ENCODE measurements at regions not wholly inside any gene's neighbourhood (a gene's known extent, or its start where the extent isn't known, plus 50 kb on each side); places are given as distances from the start of the nearest gene placed in this dataset.

DNA sequence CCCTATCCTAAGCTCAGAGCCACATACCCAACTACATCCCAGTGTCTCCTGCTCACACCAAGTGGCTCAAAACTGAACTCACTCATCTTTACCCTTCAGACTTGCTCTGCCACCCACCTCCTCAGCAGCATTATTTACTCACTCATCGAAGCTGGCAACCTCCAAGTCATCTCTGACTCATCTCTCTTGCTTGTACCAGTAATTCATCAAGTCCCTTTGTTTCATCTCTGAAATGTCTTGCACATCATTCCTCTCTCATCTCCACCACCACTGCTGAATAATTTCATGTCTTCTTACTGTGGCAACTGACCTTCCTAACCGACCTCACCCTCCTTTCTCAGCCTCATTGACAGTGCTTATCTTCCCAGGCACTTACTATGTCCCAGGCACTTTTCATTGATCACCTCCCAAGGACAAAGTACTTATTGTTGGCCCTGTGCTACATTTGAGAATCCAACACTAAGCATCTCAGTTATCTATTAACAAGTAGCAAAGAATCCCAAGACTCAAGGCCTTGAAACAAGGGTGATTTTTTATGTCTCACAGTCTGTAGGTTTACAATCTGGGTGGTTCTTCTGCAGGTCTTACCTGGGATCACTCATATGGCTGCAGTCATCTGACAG lies 82.0 kb downstream of the MRPL46 start:
- ATAC-seq, result no peak

GRCh38 chr15:88383354-88383753 lies 83.8 kb downstream of the MRPL46 start:
- ATAC-seq, result no peak
- DNase-seq (ENCODE audit: low spot score), result no peak
- intact Hi-C loops (cut with DNase I), result no loop called here

More for the DNA sequence above, 82.0 kb downstream of the MRPL46 start:
- intact Hi-C loops (cut with DNase I), result no loop called here
- no peak for DNase-seq (ENCODE audit: low spot score)

- intact Hi-C loops (cut with DNase I), result no loop called here
- no peak for DNase-seq (ENCODE audit: low spot score)
- peak; percentile 51 for ATAC-seq
These were observed 84.7 kb downstream of the MRPL46 start for GRCh38 chr15:88382482-88382983.

- intact Hi-C loops (cut with DNase I), result no loop called here
- ATAC-seq, result no peak
- no peak for DNase-seq (ENCODE audit: low spot score)
These were observed 89.0 kb downstream of the MRPL46 start for GRCh38 chr15:88378188-88378637.

GRCh38 chr15:88377509-88377908 lies 89.7 kb downstream of the MRPL46 start:
- no peak for ATAC-seq
- intact Hi-C loops (cut with DNase I), result no loop called here
- DNase-seq (ENCODE audit: low spot score), result no peak

- ATAC-seq (no peak), DNase-seq (ENCODE audit: low spot score) (no peak)
These were observed 90.5 kb downstream of the MRPL46 start for GRCh38 chr15:88376574-88377174.

DNA sequence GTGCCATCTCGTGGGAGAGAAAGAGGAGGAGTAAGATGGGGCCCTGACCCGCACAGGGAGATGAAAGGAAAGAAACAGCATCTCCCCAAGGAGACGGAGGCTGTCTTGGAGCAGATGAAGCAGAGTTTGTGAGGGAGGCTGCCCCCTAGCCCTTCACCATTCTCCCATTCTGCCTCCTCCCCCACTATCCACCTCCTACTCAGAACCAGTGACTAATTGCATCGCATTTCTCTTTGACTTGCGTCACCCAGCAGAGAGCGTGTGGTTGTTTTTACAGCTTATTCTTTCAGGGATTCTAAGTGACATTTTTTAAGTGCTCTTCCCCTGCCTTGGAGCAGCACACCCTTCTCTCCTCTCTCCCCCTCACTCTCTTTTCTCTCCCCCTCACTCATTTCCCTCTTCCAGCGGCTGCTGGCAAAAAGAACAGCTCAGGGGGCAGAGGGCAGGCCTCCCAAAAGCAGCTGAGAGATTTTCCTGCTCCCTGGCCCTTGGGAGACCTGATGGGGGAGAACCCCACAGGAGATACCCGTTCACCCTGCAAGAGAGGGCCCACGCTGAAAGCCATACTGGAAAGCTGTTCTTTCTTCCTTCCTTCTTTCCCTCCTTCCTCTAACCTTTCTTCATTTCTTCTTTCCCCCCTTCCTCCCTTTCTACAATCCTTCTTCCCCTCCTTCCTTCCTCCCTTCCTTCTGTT lies 91.8 kb downstream of the MRPL46 start:
- ATAC-seq (no peak), DNase-seq (ENCODE audit: low spot score) (no peak)
- intact Hi-C loops (cut with DNase I), result no loop called here

More at GRCh38 chr15:88376574-88377174, 90.5 kb downstream of the MRPL46 start:
- intact Hi-C loops (cut with DNase I), result no loop called here

DNA sequence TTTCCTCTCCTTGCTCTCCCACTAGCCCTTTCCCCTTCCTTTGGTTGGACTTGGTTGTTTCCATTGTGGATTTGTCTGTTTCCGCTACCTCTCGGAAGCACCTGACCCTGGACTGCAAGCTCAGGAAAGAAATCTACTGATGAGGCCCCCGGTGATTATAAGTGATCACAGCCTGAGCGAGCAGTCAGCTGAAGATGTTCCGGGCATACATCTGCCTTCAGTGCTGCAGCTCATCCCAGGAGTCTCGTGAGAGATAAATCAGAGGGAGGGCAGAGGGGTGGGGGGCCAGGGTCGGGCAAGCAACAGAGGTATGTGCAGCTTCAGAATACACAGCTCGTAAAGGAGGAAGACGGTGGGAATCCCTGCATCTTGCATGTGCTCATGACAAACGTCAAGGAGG lies 102.1 kb downstream of the MRPL46 start:
- ATAC-seq (no peak), DNase-seq (ENCODE audit: low spot score) (no peak)
- intact Hi-C loops (cut with DNase I), result no loop called here

DNA sequence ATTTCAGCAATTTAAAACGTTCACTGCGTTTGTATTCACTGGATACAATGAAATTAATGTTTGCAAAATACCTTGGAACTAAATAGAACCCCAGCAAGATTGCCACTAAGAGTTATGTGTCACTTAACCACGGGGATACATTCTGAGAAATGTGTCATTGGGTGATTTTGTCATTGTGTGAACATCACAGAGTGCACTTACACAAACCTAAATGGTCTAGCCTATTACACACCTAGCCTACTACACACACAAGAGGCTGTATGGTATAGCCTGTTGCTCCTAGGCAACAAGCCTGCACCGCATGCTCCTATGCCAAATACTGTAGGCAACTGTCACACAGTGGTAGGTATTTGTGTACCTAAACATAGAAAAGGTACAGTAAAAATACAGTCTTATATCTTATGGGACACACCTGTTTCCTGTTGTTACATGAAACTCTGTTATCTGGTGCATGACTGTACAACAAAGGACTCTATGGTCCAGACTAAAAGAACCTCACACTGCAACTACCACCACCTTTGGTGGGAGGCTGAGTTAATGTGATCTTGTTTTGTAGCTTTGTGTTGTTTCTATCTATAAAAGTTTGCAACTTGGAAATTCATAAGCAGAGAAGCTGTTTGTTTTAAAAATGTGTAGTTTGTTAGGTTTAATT lies 92.2 kb upstream of the NTRK3 start:
- ATAC-seq (no peak), DNase-seq (ENCODE audit: low spot score) (no peak)
- intact Hi-C loops (cut with DNase I), result no loop called here

DNA sequence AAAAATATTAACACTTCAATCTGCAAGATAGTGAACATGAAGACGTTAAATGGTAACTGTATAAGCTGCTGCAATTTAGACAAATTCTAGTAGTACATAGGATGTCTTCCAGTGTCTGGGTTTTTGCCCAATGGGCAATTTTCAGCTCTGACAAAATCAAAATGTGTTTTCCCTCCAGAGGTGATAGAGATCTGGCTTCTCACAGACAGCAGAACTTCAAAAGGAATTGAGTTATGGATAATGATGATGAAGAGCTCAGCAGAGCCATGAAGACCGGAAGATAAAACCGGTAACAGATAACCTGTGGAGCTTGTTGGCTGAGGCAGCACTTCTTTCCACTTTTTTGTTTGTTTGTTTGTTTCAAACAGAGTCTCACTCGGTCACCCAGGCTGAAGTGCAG lies 89.4 kb upstream of the NTRK3 start:
- intact Hi-C loops (cut with DNase I), result no loop called here
- no peak for ATAC-seq
- DNase-seq (ENCODE audit: low spot score), result no peak

- no peak for ATAC-seq
These were observed 88.2 kb upstream of the NTRK3 start for GRCh38 chr15:88344786-88345185.

DNA sequence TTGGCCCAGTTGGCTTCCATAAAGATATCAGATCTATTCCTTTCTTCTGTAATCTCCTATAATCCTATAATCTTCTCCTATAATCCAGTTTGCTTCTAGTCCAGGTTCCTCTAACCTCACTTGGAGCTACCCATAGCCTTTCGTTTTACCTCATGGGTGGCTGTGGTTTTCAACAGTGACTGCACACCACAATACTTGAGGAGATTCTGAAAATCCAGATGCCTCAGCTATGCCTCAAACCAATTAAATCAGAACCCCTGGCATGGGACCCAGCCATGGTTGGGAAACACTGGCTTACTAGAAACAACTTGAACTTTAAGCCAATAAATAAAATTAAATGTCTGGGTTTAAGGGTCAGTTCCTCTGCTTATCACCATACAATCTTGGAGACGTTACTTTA lies 86.1 kb upstream of the NTRK3 start:
- intact Hi-C loops (cut with DNase I), result no loop called here
- ATAC-seq, result no peak
- no peak for DNase-seq (ENCODE audit: low spot score)

More at GRCh38 chr15:88344786-88345185, 88.2 kb upstream of the NTRK3 start:
- no peak for DNase-seq (ENCODE audit: low spot score)
- intact Hi-C loops (cut with DNase I), result no loop called here

- no peak for ATAC-seq
- intact Hi-C loops (cut with DNase I), result no loop called here
- no peak for DNase-seq (ENCODE audit: low spot score)
These were observed 85.1 kb upstream of the NTRK3 start for GRCh38 chr15:88341653-88342052.

GRCh38 chr15:88341006-88341405 lies 84.5 kb upstream of the NTRK3 start:
- ATAC-seq (no peak), DNase-seq (ENCODE audit: low spot score) (no peak)
- intact Hi-C loops (cut with DNase I), result no loop called here

DNA sequence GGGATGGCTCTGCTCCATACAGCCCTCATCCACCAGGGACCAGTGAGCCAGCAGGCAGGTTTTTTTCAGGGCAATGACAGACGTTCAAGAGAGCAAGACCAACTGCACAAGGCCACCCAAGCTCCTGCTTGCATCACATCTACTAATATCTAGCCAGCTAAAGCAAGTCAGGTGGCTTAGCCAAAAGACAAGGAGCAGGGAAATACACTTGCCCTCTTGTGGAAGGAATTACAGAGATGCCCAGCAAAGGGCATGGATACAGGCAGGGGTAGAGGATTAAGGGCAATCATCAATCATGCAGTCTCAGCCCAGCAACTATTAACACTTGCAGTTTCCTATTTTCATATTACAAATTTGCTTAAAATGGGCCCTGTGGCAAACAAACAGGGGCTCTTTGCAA lies 81.5 kb upstream of the NTRK3 start:
- ATAC-seq, result no peak
- intact Hi-C loops (cut with DNase I), result no loop called here
- no peak for DNase-seq (ENCODE audit: low spot score)

DNA sequence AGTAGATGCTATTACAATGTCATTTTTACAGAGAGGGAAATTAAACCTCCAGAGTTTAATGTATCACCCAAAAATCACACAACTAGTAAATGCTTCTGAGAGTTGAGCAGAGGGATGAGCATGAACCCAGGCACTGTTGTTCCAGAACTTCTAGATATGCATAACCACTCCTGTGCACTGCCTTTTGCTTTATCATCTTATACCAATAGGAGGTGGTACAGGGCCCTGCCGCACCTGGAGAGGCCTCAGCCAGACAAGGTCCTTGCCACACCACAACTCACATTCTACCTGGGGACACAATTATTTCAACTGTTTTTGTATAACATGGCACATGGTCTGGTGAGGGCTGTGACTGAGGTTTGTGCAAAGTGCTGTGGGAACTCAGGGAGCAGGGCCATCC lies 78.5 kb upstream of the NTRK3 start:
- no peak for ATAC-seq
- intact Hi-C loops (cut with DNase I), result no loop called here
- DNase-seq (ENCODE audit: low spot score), result no peak

- intact Hi-C loops (cut with DNase I), result no loop called here
These were observed 77.9 kb upstream of the NTRK3 start for GRCh38 chr15:88334436-88334835.

GRCh38 chr15:88331291-88331690 lies 74.8 kb upstream of the NTRK3 start:
- no peak for DNase-seq (ENCODE audit: low spot score)
- no peak for ATAC-seq
- intact Hi-C loops (cut with DNase I), result no loop called here

More at GRCh38 chr15:88334436-88334835, 77.9 kb upstream of the NTRK3 start:
- DNase-seq (ENCODE audit: low spot score) (no peak), ATAC-seq (no peak)

- ATAC-seq (no peak), DNase-seq (ENCODE audit: low spot score) (no peak)
- intact Hi-C loops (cut with DNase I), result no loop called here
These were observed 70.4 kb upstream of the NTRK3 start for GRCh38 chr15:88326924-88327323.

GRCh38 chr15:88324741-88325065 lies 68.2 kb upstream of the NTRK3 start:
- DNase-seq (ENCODE audit: low spot score) (no peak), ATAC-seq (no peak)
- intact Hi-C loops (cut with DNase I), result no loop called here

Measured in sciatic nerve (tissue), 2 donors.